K562 (cell line): ENCODE measurements at regions not wholly inside any gene's neighbourhood (a gene's known extent, or its start where the extent isn't known, plus 50 kb on each side); places are given as distances from the start of the nearest gene placed in this dataset.

Source experiments
- BRD9 ChIP-seq: fragments of 450-650 bp; IDR thresholded peaks from 2 replicates; pipeline ENCODE4 v1.6.1; 2018; ENCODE audit warnings: low read depth; ENCODE audit not compliant: partially characterized antibody
- FOXK1 ChIP-seq: sonication (generic); formaldehyde crosslinking; IDR thresholded peaks from 2 replicates; pipeline ENCODE4 v1.8.0; 2022; ENCODE audit warnings: missing genetic modification reagents, mild to moderate bottlenecking, borderline replicate concordance
- HINFP ChIP-seq: fragments of 450-650 bp; conservative IDR thresholded peaks from 2 replicates; pipeline ENCODE4 v1.6.1; 2016; ENCODE audit warnings: missing genetic modification characterization, low read depth, mild to moderate bottlenecking, control low read depth, missing compliant biosample characterization
- HMBOX1 ChIP-seq: sonication (generic); IDR thresholded peaks from 2 replicates; pipeline ENCODE4 v1.6.1; 2016
- NFATC3 ChIP-seq: fragments of 450-650 bp; IDR thresholded peaks from 2 replicates; pipeline ENCODE4 v1.6.1; 2017; ENCODE audit warnings: mild to moderate bottlenecking
- POLR2A ChIP-seq: fragments of 450-650 bp; conservative IDR thresholded peaks from 2 replicates; pipeline ENCODE4 v1.6.1; 2016
- ZC3H8 ChIP-seq: fragments of 450-650 bp; IDR thresholded peaks from 2 replicates; pipeline ENCODE4 v1.6.1; 2017
- ZNF263 ChIP-seq: sonication (generic); formaldehyde crosslinking; IDR thresholded peaks from 2 replicates; pipeline ENCODE4 v1.8.0; 2022; ENCODE audit warnings: mild to moderate bottlenecking, missing genetic modification reagents, borderline replicate concordance
- ZNF384 ChIP-seq: IDR thresholded peaks from 2 replicates; pipeline ENCODE4 v1.6.1; 2012; ENCODE audit warnings: low read depth, low read length, improper control_type of control experiment
- ZNF407 ChIP-seq: fragments of 450-650 bp; IDR thresholded peaks from 2 replicates; pipeline ENCODE4 v1.6.1; 2016; ENCODE audit warnings: low read depth
- ZNF583 ChIP-seq: fragments of 250-450 bp; sonication (Bioruptor Pico); IDR thresholded peaks from 2 replicates; pipeline ENCODE4 v1.4.0; 2020
- ZNF76 ChIP-seq: fragments of 250-450 bp; sonication (Bioruptor Pico); IDR thresholded peaks from 2 replicates; pipeline ENCODE4 v1.4.0; 2020; ENCODE audit warnings: mild to moderate bottlenecking, moderate library complexity, borderline replicate concordance
- ZNF77 ChIP-seq: fragments of 250-450 bp; sonication (Bioruptor Pico); IDR thresholded peaks from 2 replicates; pipeline ENCODE4 v1.5.0; 2020

- TF ChIP-seq ZNF407: no peak
- no peak for TF ChIP-seq ZNF583 (CRISPR knock-in tag)
- TF ChIP-seq ZNF77: no peak
- no peak for TF ChIP-seq ZNF263 (CRISPR knock-in tag)
- TF ChIP-seq ZNF384: no peak
- no peak for TF ChIP-seq POLR2A
- no peak for TF ChIP-seq ZC3H8
- TF ChIP-seq HMBOX1: no peak
- no peak for TF ChIP-seq ZNF76 (CRISPR knock-in tag)
- no peak for TF ChIP-seq FOXK1 (CRISPR knock-in tag)
- no peak for TF ChIP-seq NFATC3
- TF ChIP-seq BRD9: no peak
- TF ChIP-seq HINFP: no peak
Observed at GRCh38 chr11:81052344-81053158, 1611.7 kb upstream of the TENM4 start (continued).
